Spleen (tissue), 7 donors: ENCODE measurements at regions not wholly inside any gene's neighbourhood (a gene's known extent, or its start where the extent isn't known, plus 50 kb on each side); places are given as distances from the start of the nearest gene placed in this dataset.

Experiments used
- POLR2AphosphoS5 ChIP-seq, 3 donors: sonication (generic); formaldehyde crosslinking; IDR thresholded peaks; one replicate each; pipeline ENCODE4 v1.5.1; 2017; ENCODE audit warnings: antibody characterized with exemption in 3 of 3
- TF ChIP-seq, protein P1 (sequence below), 11 experiments: fragments of 200-600 bp in 7 of 11; fragments of 450-650 bp in 4 of 11; sonication (generic) in 4 of 11; IDR thresholded peaks in 8 of 11; conservative IDR thresholded peaks in 3 of 11; 1 replicate in 7 of 11; 2 replicates in 4 of 11; pipeline versions ENCODE4 v1.4.0 to v1.8.0; 2016 to 2021; ENCODE audit warnings: antibody characterized with exemption in 11 of 11, inconsistent platforms in 4 of 11, mild to moderate bottlenecking in 1 of 11
- donor health status: DM: no; HTN: no; CAD: no; lungs with moderate emphysema.
- donor health status: DM: no; HTN: no; CAD: no.
- donor health status: DM: no; HTN: no; CAD: no.

DNA sequence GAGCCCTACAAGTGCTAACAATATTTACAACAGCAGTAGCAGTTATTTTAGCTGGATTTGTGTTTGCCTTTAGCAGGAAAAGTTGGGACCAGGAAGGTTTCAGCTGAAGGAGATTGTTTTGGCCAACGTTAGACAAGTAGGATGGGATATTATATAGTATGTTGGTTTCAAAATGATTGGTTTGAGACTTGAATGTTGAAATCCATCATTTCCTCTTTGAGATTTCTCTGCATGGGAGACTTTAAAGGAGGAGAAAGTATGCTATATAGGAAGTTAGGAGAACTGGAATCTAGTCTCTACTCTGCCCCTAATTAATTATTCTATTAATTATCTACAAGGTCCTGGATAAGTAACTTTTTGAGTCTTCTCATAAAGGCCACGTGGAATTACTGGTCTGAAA is 263.8 kb downstream of the PTEN start:
- TF ChIP-seq, protein P1, sequence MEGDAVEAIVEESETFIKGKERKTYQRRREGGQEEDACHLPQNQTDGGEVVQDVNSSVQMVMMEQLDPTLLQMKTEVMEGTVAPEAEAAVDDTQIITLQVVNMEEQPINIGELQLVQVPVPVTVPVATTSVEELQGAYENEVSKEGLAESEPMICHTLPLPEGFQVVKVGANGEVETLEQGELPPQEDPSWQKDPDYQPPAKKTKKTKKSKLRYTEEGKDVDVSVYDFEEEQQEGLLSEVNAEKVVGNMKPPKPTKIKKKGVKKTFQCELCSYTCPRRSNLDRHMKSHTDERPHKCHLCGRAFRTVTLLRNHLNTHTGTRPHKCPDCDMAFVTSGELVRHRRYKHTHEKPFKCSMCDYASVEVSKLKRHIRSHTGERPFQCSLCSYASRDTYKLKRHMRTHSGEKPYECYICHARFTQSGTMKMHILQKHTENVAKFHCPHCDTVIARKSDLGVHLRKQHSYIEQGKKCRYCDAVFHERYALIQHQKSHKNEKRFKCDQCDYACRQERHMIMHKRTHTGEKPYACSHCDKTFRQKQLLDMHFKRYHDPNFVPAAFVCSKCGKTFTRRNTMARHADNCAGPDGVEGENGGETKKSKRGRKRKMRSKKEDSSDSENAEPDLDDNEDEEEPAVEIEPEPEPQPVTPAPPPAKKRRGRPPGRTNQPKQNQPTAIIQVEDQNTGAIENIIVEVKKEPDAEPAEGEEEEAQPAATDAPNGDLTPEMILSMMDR (IDR thresholded peaks at IDR 0.05 in 8 of 11, conservative IDR thresholded peaks at IDR 0.05 in 3 of 11): no peak
- no peak for TF ChIP-seq POLR2AphosphoS5 (IDR thresholded peaks at IDR 0.05)
